GM12878 (cell line): ENCODE measurements at regions not wholly inside any gene's neighbourhood (a gene's known extent, or its start where the extent isn't known, plus 50 kb on each side); places are given as distances from the start of the nearest gene placed in this dataset.

Experiments
- ATAC-seq: fragments of 200-7000 bp; cut with Tn5 transposase; 3 replicates; pipeline ENCODE4 v1.9.1; 2020; ENCODE audit warnings: mild to moderate bottlenecking, moderate library complexity
- BruUV-seq: library from RNA; stranded (reverse); fragments of 400-500 nt; replicated peaks from 2 replicates; lab custom pipeline; 2021; lab: Mats Ljungman, UMichigan
- CTCF ChIA-PET: fragments of 300-600 bp; sonication (Branson Sonifier 250); formaldehyde crosslinking; extraction: SDS; loops from one replicate; lab custom pipeline; 2021; ENCODE audit warnings: inconsistent platforms; lab: Yijun Ruan, JAX
- POLR2A ChIA-PET: fragments of 350-600 bp; formaldehyde crosslinking; extraction: SDS; loops from one replicate; lab custom pipeline; 2021; ENCODE audit warnings: inconsistent platforms; lab: Charles Lee
- RAD21 ChIA-PET: fragments of 300-600 bp; sonication (Branson Sonifier 250); formaldehyde crosslinking; loops from one replicate; lab custom pipeline; 2023; ENCODE audit warnings: antibody characterized with exemption; ENCODE audit not compliant: unreplicated experiment; lab: Charles Lee
- SMC1A ChIA-PET: fragments of 300-600 bp; sonication (Branson Sonifier 250); formaldehyde crosslinking; loops from one replicate; lab custom pipeline; 2023; ENCODE audit not compliant: unreplicated experiment, uncharacterized antibody; lab: Charles Lee
- DNase-seq: peaks from one replicate; pipeline ENCODE4 v3.0.0-alpha.2; 2011; ENCODE audit warnings: low read depth, low spot score
- FAIRE-seq: peaks from 3 replicates; lab custom pipeline; 2011; peaks lifted over from hg19 to GRCh38; lab: Jason Lieb, UNC
- H2AFZ ChIP-seq: 2 replicates; pipeline ENCODE4 v1.6.0; 2011; ENCODE audit warnings: low read depth, low read length, control low read depth; ENCODE audit not compliant: control insufficient read depth
- H3K27ac ChIP-seq: 2 replicates; pipeline ENCODE4 v1.5.1; 2011; ENCODE audit warnings: control low read depth; ENCODE audit not compliant: control insufficient read depth, insufficient read depth
- H3K27me3 ChIP-seq, 2 experiments: replicated peaks in 1 of 2; 2 replicates each; pipeline versions ENCODE4 v1.6.0 to v1.6.1; 2011; ENCODE audit warnings: low read length in 1 of 2; ENCODE audit not compliant: control insufficient read depth in 2 of 2, insufficient read depth in 2 of 2
- H3K36me3 ChIP-seq, 2 experiments: 2 replicates each; pipeline ENCODE4 v1.5.1; 2011; ENCODE audit warnings: low read length in 1 of 2; ENCODE audit not compliant: control insufficient read depth in 2 of 2, insufficient read depth in 2 of 2
- H3K4me1 ChIP-seq: 2 replicates; pipeline ENCODE4 v1.6.1; 2011; ENCODE audit warnings: mild to moderate bottlenecking, low read length, moderate library complexity, mixed read lengths; ENCODE audit not compliant: control insufficient read depth, insufficient read depth
- H3K4me2 ChIP-seq: 2 replicates; pipeline ENCODE4 v1.6.0; 2011; ENCODE audit warnings: control low read depth; ENCODE audit not compliant: control insufficient read depth, insufficient read depth
- H3K4me3 ChIP-seq: fragments of 200-600 bp; sonication (generic); 2 replicates; pipeline ENCODE4 v1.5.1; 2016
- H3K79me2 ChIP-seq: 2 replicates; pipeline ENCODE4 v1.6.0; 2011; ENCODE audit warnings: low read length; ENCODE audit not compliant: control insufficient read depth, insufficient read depth
- H3K9ac ChIP-seq: 2 replicates; pipeline ENCODE4 v1.8.0; 2011; ENCODE audit warnings: low read length, control low read depth, mixed read lengths; ENCODE audit not compliant: control insufficient read depth, insufficient read depth
- H3K9me3 ChIP-seq: replicated peaks from 3 replicates; pipeline ENCODE4 v1.5.1; 2011; ENCODE audit warnings: mild to moderate bottlenecking, low read length; ENCODE audit not compliant: control insufficient read depth, insufficient read depth
- H4K20me1 ChIP-seq: 2 replicates; pipeline ENCODE4 v1.6.0; 2011; ENCODE audit not compliant: control insufficient read depth, insufficient read depth
- CBX5 ChIP-seq: sonication (generic); IDR thresholded peaks from 2 replicates; pipeline ENCODE4 v1.6.1; 2016; ENCODE audit warnings: low read depth, moderate library complexity, mild to moderate bottlenecking, inconsistent platforms
- ZNF207 ChIP-seq: fragments of 450-650 bp; IDR thresholded peaks from 2 replicates; pipeline ENCODE4 v1.6.1; 2014; ENCODE audit warnings: antibody characterized with exemption, mild to moderate bottlenecking, borderline replicate concordance
- WGBS: methylation state at CpG from one replicate; pipeline ENCODE4 v1.1.6; 2016; ENCODE audit warnings: low lambda C conversion rate; ENCODE audit not compliant: insufficient replicate concordance, insufficient coverage; ENCODE audit errors: missing lambda C conversion rate; 5-methylcytosine and 5-hydroxymethylcytosine counted together
- in situ Hi-C: fragments of 300-500 bp; cut with MboI; formaldehyde crosslinking; loops from 9 replicates; pipeline ENCODE4 v1.14.3; 2018; ENCODE audit warnings: mixed read lengths
- intact Hi-C: fragments of 100-400 bp; cut with micrococcal nuclease; formaldehyde crosslinking; loops from one replicate; pipeline ENCODE4 v1.14.2; 2022; ENCODE audit not compliant: unreplicated experiment
- TF ChIP-seq, protein P1 (sequence below): fragments of 450-650 bp; formaldehyde crosslinking; IDR thresholded peaks from 2 replicates; pipeline ENCODE4 v1.4.0; 2022; ENCODE audit warnings: mild to moderate bottlenecking, moderate library complexity
- TF ChIP-seq, protein P2 (sequence below): IDR thresholded peaks from 2 replicates; pipeline ENCODE4 v1.6.1; 2011; ENCODE audit warnings: borderline replicate concordance, low read depth, mild to moderate bottlenecking, moderate library complexity, mixed read lengths, low read length; ENCODE audit not compliant: insufficient read depth; ENCODE audit errors: extremely low read length

DNA sequence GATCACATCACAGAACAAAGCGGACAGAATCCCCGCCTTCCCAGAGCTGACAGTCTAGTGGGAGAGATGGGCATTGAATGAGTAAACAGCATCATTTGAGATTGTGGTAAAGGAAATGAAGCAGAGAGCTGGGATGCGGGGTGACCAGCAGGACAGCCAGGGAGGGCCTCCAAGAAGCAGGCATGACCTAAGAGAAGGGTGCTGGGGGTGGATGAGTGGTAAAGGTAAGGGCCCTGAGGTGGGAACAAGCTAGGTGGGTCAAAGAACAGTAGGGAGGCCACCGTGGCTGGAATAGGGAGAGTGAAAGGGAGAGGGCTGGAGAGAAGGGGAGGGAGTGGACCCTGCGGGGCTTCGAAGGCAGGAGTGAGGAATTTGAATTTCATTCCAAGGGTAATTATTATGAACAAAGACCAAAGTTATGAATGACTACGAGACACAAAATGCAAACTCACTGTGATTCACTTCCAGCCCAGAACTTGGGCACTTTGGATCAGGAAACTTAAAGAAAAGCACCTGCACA lies 61.4 kb downstream of the CEBPB start:
- intact Hi-C loops, result no loop called here
- ChIA-PET SMC1A (no interaction called here), CTCF (no interaction called here), RAD21 (no interaction called here), POLR2A (no interaction called here)
- Histone ChIP-seq H3K4me2 (no peak overlapping the region), H3K27ac (no peak overlapping the region), H2AFZ (no peak overlapping the region), H3K36me3 (no peaks in the 10 kb centered on the region), H3K9me3 (no peaks in the 10 kb centered on the region), H4K20me1 (no peaks in the 10 kb centered on the region), H3K79me2 (no peaks in the 10 kb centered on the region), H3K4me1 (no peaks in the 10 kb centered on the region), H3K9ac (no peak overlapping the region), H3K4me3 (no peak overlapping the region), H3K27me3 (peaks cover 0 to 2% of the 10 kb centered on the region in 2 experiments; a peak in 2 of 4 replicates)
- BruUV-seq, result no TSS peak
- FAIRE-seq (no peak), DNase-seq (no peak), ATAC-seq (no peak)
- TF ChIP-seq ZNF207, result no peak
- TF ChIP-seq CBX5, result no peak
- 47% methylated on average over 7 of the region's 7 CpGs for WGBS
- in situ Hi-C loops, result no loop called here

DNA sequence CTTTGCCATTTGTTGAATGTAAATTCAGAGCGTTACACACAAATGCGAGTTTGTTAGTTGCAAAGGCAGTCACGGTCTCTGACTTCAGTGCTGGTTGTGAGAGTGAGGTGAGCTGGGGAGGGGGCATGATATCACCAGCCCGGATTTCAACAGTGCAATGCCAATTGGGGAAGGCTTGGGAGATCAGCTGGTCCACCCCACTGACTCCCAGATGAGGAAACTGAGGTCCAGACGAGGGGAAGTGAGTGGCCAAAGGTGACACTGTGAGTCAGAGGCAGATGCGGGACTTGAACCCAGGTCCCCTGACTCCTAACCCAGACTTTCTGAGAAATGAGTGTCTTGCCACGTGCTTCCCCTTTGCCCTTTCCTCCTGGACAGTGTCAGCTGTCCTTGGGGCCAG lies 62.1 kb downstream of the CEBPB start:
- RAD21 ChIA-PET, result no interaction called here
- SMC1A ChIA-PET, result no interaction called here

More for the DNA sequence above, 62.1 kb downstream of the CEBPB start:
- no peaks in the 10 kb centered on the region for H3K9me3 ChIP-seq
- H2AFZ ChIP-seq, result no peak overlapping the region
- no peaks in the 10 kb centered on the region for H3K36me3 ChIP-seq
- FAIRE-seq (no peak), DNase-seq (no peak), ATAC-seq (no peak)
- WGBS, result 9% methylated on average over 7 of the region's 7 CpGs
- H3K79me2 ChIP-seq, result no peaks in the 10 kb centered on the region
- BruUV-seq, result no TSS peak
- H3K27ac ChIP-seq, result no peak overlapping the region
- POLR2A ChIA-PET, result no interaction called here
- no peak overlapping the region for H3K4me2 ChIP-seq
- CTCF ChIA-PET, result no interaction called here
- in situ Hi-C loops (no loop called here), intact Hi-C loops (no loop called here)
- peaks cover 0 to 2% of the 10 kb centered on the region in 2 experiments; a peak in 2 of 4 replicates for H3K27me3 ChIP-seq
- no peaks in the 10 kb centered on the region for H4K20me1 ChIP-seq
- TF ChIP-seq, protein P1, sequence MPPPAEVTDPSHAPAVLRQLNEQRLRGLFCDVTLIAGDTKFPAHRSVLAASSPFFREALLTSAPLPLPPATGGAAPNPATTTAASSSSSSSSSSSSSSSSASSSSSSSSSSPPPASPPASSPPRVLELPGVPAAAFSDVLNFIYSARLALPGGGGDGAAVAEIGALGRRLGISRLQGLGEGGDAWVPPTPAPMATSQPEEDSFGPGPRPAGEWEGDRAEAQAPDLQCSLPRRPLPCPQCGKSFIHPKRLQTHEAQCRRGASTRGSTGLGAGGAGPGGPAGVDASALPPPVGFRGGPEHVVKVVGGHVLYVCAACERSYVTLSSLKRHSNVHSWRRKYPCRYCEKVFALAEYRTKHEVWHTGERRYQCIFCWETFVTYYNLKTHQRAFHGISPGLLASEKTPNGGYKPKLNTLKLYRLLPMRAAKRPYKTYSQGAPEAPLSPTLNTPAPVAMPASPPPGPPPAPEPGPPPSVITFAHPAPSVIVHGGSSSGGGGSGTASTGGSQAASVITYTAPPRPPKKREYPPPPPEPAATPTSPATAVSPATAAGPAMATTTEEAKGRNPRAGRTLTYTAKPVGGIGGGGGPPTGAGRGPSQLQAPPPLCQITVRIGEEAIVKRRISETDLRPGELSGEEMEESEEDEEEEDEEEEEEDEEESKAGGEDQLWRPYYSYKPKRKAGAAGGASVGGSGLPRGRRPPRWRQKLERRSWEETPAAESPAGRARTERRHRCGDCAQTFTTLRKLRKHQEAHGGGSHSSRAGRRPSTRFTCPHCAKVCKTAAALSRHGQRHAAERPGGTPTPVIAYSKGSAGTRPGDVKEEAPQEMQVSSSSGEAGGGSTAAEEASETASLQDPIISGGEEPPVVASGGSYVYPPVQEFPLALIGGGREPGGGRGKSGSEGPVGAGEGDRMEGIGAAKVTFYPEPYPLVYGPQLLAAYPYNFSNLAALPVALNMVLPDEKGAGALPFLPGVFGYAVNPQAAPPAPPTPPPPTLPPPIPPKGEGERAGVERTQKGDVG (CRISPR knock-in tag), result no peak
- TF ChIP-seq, protein P2, sequence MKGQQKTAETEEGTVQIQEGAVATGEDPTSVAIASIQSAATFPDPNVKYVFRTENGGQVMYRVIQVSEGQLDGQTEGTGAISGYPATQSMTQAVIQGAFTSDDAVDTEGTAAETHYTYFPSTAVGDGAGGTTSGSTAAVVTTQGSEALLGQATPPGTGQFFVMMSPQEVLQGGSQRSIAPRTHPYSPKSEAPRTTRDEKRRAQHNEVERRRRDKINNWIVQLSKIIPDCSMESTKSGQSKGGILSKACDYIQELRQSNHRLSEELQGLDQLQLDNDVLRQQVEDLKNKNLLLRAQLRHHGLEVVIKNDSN, result no peak
- TF ChIP-seq, all 136 proteins: peak for 0
- Histone ChIP-seq H3K9ac (no peak overlapping the region), H3K4me3 (no peak overlapping the region), H3K4me1 (no peaks in the 10 kb centered on the region)
